ENCODE measurements at regions not wholly inside any gene's neighbourhood (a gene's known extent, or its start where the extent isn't known, plus 50 kb on each side); places are given as distances from the start of the nearest gene placed in this dataset.

DNA sequence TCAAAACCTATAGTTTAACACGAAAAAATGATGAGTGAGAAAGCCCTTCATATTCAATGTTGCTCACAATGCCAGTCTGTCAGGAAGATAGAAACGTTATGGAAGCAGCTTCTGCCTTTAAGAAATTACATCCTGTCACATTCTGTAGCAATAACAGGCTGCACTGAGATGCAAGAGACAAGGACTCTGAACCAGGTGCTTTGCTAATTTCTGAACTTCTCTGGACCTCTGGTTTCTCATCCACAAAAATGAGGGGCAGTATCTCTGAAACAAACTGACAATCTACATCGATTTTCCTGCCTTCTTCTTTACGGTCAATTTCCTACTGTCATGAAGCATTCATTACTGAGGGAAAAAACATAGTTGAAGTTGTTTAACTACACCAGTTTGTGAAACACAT, 234.0 kb downstream of the SNX13 start:
- TF ChIP-seq, protein P1, sequence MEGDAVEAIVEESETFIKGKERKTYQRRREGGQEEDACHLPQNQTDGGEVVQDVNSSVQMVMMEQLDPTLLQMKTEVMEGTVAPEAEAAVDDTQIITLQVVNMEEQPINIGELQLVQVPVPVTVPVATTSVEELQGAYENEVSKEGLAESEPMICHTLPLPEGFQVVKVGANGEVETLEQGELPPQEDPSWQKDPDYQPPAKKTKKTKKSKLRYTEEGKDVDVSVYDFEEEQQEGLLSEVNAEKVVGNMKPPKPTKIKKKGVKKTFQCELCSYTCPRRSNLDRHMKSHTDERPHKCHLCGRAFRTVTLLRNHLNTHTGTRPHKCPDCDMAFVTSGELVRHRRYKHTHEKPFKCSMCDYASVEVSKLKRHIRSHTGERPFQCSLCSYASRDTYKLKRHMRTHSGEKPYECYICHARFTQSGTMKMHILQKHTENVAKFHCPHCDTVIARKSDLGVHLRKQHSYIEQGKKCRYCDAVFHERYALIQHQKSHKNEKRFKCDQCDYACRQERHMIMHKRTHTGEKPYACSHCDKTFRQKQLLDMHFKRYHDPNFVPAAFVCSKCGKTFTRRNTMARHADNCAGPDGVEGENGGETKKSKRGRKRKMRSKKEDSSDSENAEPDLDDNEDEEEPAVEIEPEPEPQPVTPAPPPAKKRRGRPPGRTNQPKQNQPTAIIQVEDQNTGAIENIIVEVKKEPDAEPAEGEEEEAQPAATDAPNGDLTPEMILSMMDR (IDR thresholded peaks at IDR 0.05; ENCODE audit: poor library complexity, severe bottlenecking) = no peak
- TF ChIP-seq MXI1 (conservative IDR thresholded peaks at IDR 0.05; ENCODE audit: poor library complexity, severe bottlenecking) (no peak), EZH2 (IDR thresholded peaks at IDR 0.05; ENCODE audit: borderline replicate concordance, insufficient read depth, low read length, poor library complexity, severe bottlenecking) (no peak), EP300 (conservative IDR thresholded peaks at IDR 0.05; ENCODE audit: poor library complexity, severe bottlenecking) (peak; percentile 20), POLR2AphosphoS5 (IDR thresholded peaks at IDR 0.05) (no peak)
